GM21786 (cell line): ENCODE measurements at regions not wholly inside any gene's neighbourhood (a gene's known extent, or its start where the extent isn't known, plus 50 kb on each side); places are given as distances from the start of the nearest gene placed in this dataset.

Experiments used
- ATAC-seq: cut with Tn5 transposase; IDR thresholded peaks from one replicate; pipeline ENCODE4 v1.9.1; 2021; ENCODE audit not compliant: unreplicated experiment

GRCh38 chr12:25058012-25058411 is 109.1 kb upstream of the BCAT1 start:
- ATAC-seq = no peak

GRCh38 chr12:25056486-25057130 is 107.7 kb upstream of the BCAT1 start:
- peak; percentile 22 for ATAC-seq

GRCh38 chr12:25056011-25056410 is 107.1 kb upstream of the BCAT1 start:
- no peak for ATAC-seq

- no peak for ATAC-seq
These were observed 105.9 kb upstream of the BCAT1 start for GRCh38 chr12:25054783-25055144.

- ATAC-seq = no peak
These were observed 105.3 kb upstream of the BCAT1 start for GRCh38 chr12:25054076-25054782.

GRCh38 chr12:25052914-25053211 is 104.0 kb upstream of the BCAT1 start:
- no peak for ATAC-seq

GRCh38 chr12:25052196-25052913 is 103.5 kb upstream of the BCAT1 start:
- peak; percentile 62 for ATAC-seq

- peak; percentile 59 for ATAC-seq
These were observed 102.8 kb upstream of the BCAT1 start for GRCh38 chr12:25051656-25052195.

- no peak for ATAC-seq
These were observed 102.3 kb upstream of the BCAT1 start for GRCh38 chr12:25051171-25051570.

- no peak for ATAC-seq
These were observed 97.0 kb upstream of the BCAT1 start for GRCh38 chr12:25045869-25046268.

- ATAC-seq = peak; percentile 87
These were observed 92.3 kb upstream of the BCAT1 start for GRCh38 chr12:25041006-25041741.

- ATAC-seq = no peak
These were observed 91.7 kb upstream of the BCAT1 start for GRCh38 chr12:25040593-25040992.

GRCh38 chr12:25034676-25035075 is 85.8 kb upstream of the BCAT1 start:
- ATAC-seq = no peak

- no peak for ATAC-seq
These were observed 77.1 kb upstream of the BCAT1 start for GRCh38 chr12:25025951-25026490.

- no peak for ATAC-seq
These were observed 76.4 kb upstream of the BCAT1 start for GRCh38 chr12:25025260-25025659.

- peak; percentile 36 for ATAC-seq
These were observed 74.9 kb upstream of the BCAT1 start for GRCh38 chr12:25023808-25024207.

GRCh38 chr12:25020621-25021243 is 71.8 kb upstream of the BCAT1 start:
- peak; percentile 89 for ATAC-seq

- no peak for ATAC-seq
These were observed 69.2 kb upstream of the BCAT1 start for GRCh38 chr12:25018146-25018545.

GRCh38 chr12:25017336-25017735 is 68.4 kb upstream of the BCAT1 start:
- ATAC-seq = no peak

GRCh38 chr12:25014961-25015360 is 66.1 kb upstream of the BCAT1 start:
- no peak for ATAC-seq

- ATAC-seq = no peak
These were observed 64.2 kb upstream of the BCAT1 start for GRCh38 chr12:25013061-25013460.
